OCI-LY1 (cell line): ENCODE measurements at regions not wholly inside any gene's neighbourhood (a gene's known extent, or its start where the extent isn't known, plus 50 kb on each side); places are given as distances from the start of the nearest gene placed in this dataset.

Experiments used
- CTCF ChIP-seq: fragments of 200-600 bp; sonication (generic), shearing (Covaris generic); IDR thresholded peaks from 2 replicates; pipeline ENCODE4 v1.5.1; 2017; ENCODE audit warnings: mild to moderate bottlenecking, antibody characterized with exemption, low read length, moderate library complexity, mixed read lengths
- EZH2 ChIP-seq: fragments of 200-600 bp; sonication (generic), shearing (Covaris generic); IDR thresholded peaks from 2 replicates; pipeline ENCODE4 v1.8.0; 2017; ENCODE audit warnings: borderline replicate concordance, mixed run types, mild to moderate bottlenecking, antibody characterized with exemption, low read length, moderate library complexity, mixed read lengths

- TF ChIP-seq CTCF (peak; percentile 91), EZH2 (no peak)
These were observed 58.2 kb upstream of the THY1 start for GRCh38 chr11:119481021-119481666.
